Adrenal gland (tissue), 5 donors: ENCODE measurements at regions not wholly inside any gene's neighbourhood (a gene's known extent, or its start where the extent isn't known, plus 50 kb on each side); places are given as distances from the start of the nearest gene placed in this dataset.

Source experiments
- POLR2A ChIP-seq, 2 donors: fragments of 450-650 bp; IDR thresholded peaks; one replicate each; pipeline ENCODE4 v1.6.1; 2017; ENCODE audit warnings: antibody characterized with exemption in 2 of 2, mild to moderate bottlenecking in 2 of 2, moderate library complexity in 1 of 2
- TF ChIP-seq, protein P1 (sequence below), 6 experiments: fragments of 450-650 bp in 4 of 6; fragments of 200-600 bp in 2 of 6; sonication (generic) in 1 of 6; IDR thresholded peaks; 1 replicate in 5 of 6; 2 replicates in 1 of 6; pipeline versions ENCODE4 v1.5.1 to v1.8.0; 2016 to 2021; ENCODE audit warnings: antibody characterized with exemption in 6 of 6, mild to moderate bottlenecking in 2 of 6, moderate library complexity in 1 of 6
- donor health status: DM: no; HTN: no; CAD: no.

DNA sequence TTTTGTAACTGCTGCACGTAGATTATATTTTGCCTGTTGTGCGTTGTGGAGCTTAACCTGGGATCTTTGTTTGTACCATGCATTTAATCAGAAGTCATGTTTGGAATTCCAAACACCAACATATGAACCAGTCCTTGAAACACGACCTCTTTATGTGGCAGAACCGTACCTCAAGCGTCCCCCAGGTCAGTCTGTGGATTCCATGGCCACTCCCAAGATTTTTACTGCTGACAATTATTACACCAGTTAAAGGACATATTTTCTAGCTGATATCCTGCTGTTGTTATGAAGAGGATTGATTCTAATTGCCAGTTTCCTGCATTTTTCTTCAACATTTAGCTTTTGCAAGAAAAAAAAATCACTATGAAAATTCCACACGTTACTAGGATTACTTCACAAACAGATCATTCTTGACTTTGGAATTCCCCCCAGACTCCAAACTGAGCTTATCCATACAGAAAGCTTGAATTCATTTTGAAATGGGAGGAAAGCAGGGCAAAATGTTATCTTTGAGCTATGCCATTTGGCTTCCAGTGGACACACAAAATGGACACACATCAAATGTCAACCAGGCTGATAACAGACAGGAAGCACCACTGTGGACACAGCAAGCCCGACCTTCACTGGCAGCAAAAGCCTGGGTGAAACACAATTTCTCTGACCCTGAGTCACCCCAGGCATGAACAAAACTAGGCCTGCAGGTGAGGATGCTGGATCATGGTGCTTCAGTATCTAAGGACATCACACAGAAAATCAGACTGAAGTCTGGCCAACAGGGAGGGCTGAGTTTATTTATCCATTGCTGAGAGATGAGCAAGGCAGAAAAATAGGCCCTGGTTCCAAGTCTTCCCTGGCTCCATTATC, 542.9 kb upstream of the JAG1 start:
- no peak for TF ChIP-seq POLR2A (IDR thresholded peaks at IDR 0.05)
- TF ChIP-seq, protein P1, sequence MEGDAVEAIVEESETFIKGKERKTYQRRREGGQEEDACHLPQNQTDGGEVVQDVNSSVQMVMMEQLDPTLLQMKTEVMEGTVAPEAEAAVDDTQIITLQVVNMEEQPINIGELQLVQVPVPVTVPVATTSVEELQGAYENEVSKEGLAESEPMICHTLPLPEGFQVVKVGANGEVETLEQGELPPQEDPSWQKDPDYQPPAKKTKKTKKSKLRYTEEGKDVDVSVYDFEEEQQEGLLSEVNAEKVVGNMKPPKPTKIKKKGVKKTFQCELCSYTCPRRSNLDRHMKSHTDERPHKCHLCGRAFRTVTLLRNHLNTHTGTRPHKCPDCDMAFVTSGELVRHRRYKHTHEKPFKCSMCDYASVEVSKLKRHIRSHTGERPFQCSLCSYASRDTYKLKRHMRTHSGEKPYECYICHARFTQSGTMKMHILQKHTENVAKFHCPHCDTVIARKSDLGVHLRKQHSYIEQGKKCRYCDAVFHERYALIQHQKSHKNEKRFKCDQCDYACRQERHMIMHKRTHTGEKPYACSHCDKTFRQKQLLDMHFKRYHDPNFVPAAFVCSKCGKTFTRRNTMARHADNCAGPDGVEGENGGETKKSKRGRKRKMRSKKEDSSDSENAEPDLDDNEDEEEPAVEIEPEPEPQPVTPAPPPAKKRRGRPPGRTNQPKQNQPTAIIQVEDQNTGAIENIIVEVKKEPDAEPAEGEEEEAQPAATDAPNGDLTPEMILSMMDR (IDR thresholded peaks at IDR 0.05): no peak
